Lower leg skin (tissue), 3 donors: ENCODE measurements at regions not wholly inside any gene's neighbourhood (a gene's known extent, or its start where the extent isn't known, plus 50 kb on each side); places are given as distances from the start of the nearest gene placed in this dataset.

Experiments
- CTCF ChIP-seq, 3 donors: fragments of 450-650 bp; IDR thresholded peaks; one replicate each; pipeline ENCODE4 v1.5.1; 2016; ENCODE audit warnings: antibody characterized with exemption in 3 of 3, mild to moderate bottlenecking in 3 of 3, moderate library complexity in 2 of 3
- POLR2A ChIP-seq, 2 donors: fragments of 450-650 bp; IDR thresholded peaks; one replicate each; pipeline ENCODE4 v1.6.1; 2016 to 2017; ENCODE audit warnings: antibody characterized with exemption in 2 of 2, mild to moderate bottlenecking in 1 of 2, moderate library complexity in 1 of 2

GRCh38 chr10:62689712-62690111 lies 114.8 kb upstream of the ADO start:
- no peak for TF ChIP-seq CTCF (IDR thresholded peaks at IDR 0.05)
- no peak for TF ChIP-seq POLR2A (IDR thresholded peaks at IDR 0.05)
